HG03139 (cell line): ENCODE measurements at regions not wholly inside any gene's neighbourhood (a gene's known extent, or its start where the extent isn't known, plus 50 kb on each side); places are given as distances from the start of the nearest gene placed in this dataset.
"Not testable (repeated sequence)": the region's sequence is repeated elsewhere in the genome, so short reads cannot be mapped to it uniquely, and the experiment has no call there.

Source experiments
- ATAC-seq: cut with Tn5 transposase; IDR thresholded peaks from one replicate; pipeline ENCODE4 v1.9.1; 2021; ENCODE audit not compliant: unreplicated experiment

DNA sequence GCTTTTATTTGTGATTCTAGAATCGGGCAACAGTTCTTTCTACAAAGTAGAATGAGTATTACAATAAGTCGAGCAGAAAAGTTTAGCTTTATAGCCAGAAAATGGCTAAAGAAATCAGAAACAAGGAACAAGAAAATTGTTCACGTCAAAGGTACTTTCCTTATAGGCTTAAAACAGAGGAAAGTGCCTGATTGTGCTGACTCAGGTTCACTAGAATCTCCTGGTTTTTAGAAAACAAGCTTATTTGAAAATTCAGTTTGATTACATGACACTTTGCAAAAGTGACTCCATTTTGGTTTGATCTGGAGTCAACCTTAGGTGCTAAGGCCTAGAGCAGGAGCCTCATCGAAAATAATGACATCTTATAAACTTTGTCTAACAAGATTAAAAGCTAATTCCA is 564.7 kb upstream of the FLRT2 start:
- no peak for ATAC-seq

- no peak for ATAC-seq
Measured at GRCh38 chr14:84969501-84969900, 560.4 kb upstream of the FLRT2 start.

- ATAC-seq = no peak
Measured at GRCh38 chr14:84975241-84975902, 554.6 kb upstream of the FLRT2 start.

- no peak for ATAC-seq
Measured at GRCh38 chr14:84976805-84977204, 553.1 kb upstream of the FLRT2 start.

GRCh38 chr14:84987042-84987441 is 542.9 kb upstream of the FLRT2 start:
- no peak for ATAC-seq

- no peak for ATAC-seq
Measured at GRCh38 chr14:84988357-84988756, 541.6 kb upstream of the FLRT2 start.

DNA sequence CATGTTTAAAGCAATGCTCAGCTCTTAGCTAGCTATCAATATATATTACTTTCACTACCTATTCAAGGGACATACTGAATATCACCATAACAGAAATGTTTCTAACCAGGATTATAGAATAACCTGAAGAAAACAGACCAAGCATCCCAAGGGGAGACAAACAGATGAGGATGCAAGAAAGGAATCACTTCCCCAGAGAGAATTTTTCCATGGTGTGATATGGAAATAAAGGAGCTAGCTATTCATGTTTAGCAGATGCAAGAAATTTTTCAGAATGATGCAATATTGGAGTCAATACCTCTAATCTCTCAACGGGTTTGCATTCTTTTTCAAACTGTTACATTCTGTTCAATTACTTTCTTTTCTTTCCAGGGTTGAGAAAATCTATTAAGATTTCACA is 538.9 kb upstream of the FLRT2 start:
- ATAC-seq = no peak

- no peak for ATAC-seq
Measured at GRCh38 chr14:84998216-84998615, 531.7 kb upstream of the FLRT2 start.

GRCh38 chr14:85002846-85003245 is 527.1 kb upstream of the FLRT2 start:
- ATAC-seq = no peak

DNA sequence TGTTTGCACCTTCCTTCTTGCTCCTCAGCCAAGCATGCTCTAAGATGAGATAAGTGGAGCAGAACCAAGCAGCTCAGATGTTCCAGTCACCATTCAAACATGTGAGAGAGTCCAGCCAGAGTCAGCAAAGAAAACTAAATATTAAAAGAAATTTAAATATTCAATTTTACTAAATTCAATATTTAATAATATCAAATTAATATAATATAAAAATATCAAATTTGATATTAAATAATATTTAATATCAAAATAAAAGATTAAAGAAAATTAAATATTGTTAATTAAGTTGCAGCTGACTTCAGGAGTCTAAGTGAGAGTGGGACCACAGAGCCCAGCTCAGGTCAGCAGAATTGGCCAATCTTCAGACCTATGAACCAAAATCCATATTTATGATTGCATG is 526.1 kb upstream of the FLRT2 start:
- no peak for ATAC-seq

- no peak for ATAC-seq
Measured at GRCh38 chr14:85009506-85009905, 520.4 kb upstream of the FLRT2 start.

GRCh38 chr14:85010186-85010585 is 519.8 kb upstream of the FLRT2 start:
- ATAC-seq = no peak

GRCh38 chr14:85016496-85016895 is 513.4 kb upstream of the FLRT2 start:
- no peak for ATAC-seq

DNA sequence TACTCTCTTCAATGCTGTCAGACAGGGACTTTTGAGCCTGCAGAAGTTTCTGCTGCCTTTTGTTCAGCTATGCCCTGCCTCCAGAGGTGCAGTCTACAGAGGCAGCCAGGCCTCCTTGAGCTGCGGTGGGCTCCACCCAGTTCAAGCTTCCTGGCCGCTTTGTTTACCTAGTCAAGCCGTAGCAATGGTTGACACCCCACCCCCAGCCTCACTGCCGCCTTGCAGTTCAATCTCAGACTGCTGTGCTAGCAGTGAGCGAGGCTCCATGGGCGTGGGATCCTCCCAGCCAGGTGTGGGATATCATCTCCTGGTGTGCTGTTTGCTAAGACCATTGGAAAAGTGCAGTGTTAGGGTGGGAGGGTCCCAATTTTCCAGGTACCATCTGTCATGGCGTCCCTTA is 506.1 kb upstream of the FLRT2 start:
- not testable (repeated sequence) for ATAC-seq

- no peak for ATAC-seq
Measured at GRCh38 chr14:85024931-85025330, 505.0 kb upstream of the FLRT2 start.

GRCh38 chr14:85027681-85028370 is 502.1 kb upstream of the FLRT2 start:
- ATAC-seq = no peak

DNA sequence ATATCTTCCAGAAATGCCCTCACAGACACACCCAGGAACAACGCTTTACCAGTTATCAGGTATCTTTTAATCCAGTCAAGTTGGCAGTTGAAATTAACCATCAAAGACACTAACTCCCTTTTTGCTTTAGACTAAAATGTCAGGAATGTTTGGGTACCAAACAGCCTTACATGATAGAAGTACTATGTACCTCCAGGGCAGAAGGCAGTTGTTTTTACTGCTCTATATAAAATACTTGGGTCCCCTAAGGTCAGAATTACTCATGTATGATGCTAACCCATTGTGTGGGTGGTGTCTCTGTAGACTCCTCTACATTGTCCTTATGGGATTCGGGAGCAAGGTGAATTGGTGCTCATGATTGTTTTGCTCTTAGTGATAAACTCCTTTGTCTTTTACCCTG is 492.5 kb upstream of the FLRT2 start:
- no peak for ATAC-seq

- no peak for ATAC-seq
Measured at GRCh38 chr14:85038526-85039352, 491.2 kb upstream of the FLRT2 start.

DNA sequence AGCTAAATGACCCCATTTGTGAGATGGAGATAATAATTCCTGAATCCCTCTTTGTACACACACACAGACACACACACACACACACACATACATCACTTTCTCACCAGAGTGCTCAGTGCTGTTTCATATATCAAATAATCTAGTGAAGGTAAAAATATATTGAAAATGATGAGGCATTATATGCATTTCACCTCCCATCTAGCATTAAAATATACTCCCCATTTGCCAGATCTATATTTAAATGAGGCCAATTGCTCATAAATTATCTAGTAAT is 490.7 kb upstream of the FLRT2 start:
- ATAC-seq = no peak

- ATAC-seq = no peak
Measured at GRCh38 chr14:85040046-85040685, 489.8 kb upstream of the FLRT2 start.

- ATAC-seq = no peak
Measured at GRCh38 chr14:85041618-85042017, 488.3 kb upstream of the FLRT2 start.

DNA sequence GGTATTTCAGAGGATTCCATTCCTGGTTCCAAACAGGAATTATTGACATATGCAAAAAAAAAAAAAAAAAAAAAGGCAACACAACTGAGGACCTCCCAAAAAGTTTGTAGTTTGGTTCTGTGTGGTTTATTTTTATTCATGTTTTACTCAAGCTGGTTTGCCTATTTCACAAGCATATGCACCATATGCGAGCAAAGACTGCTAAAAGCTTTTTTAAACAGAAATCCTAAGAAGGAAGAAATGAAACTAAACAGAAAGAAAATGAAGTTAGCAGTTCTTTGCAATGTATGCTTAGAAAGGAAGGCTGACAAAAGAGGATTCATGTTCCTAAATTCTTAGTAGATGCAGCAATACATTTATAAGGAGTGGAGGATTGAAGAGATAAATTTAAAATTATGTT is 487.6 kb upstream of the FLRT2 start:
- ATAC-seq = no peak
